ENCODE measurements at regions not wholly inside any gene's neighbourhood (a gene's known extent, or its start where the extent isn't known, plus 50 kb on each side); places are given as distances from the start of the nearest gene placed in this dataset.

DNA sequence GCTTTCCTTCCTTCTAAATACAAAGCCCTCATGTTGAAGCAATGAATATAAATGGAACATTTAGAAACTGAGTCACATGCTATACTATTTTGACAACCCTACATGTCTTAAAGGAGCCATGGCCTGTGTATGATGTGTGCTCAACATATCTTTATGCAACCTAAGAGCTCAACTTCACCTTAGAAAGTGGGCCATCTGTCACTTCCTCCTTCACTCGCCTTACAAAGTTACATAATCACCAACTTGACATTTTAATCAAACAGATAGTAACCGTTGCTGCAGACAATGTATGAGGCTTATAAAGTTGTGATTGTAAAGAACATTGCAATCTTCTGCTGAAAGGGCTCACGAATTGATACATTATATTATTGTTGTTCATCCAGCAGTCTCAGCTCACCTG, 163.6 kb downstream of the SERPINI1 start:
- H3K36me3 ChIP-seq (ENCODE audit: control insufficient read depth in 2 of 2, extremely low read depth in 1 of 2, insufficient read depth in 2 of 2, low read length in 2 of 2), result no peaks in the 10 kb centered on the region
- DNase-seq (ENCODE audit: low read depth, low spot score) (no peak), FAIRE-seq (no peak)
- H3K4me3 ChIP-seq (replicated peaks in 1 of 3; ENCODE audit: insufficient read depth in 1 of 3, low read depth in 1 of 3, low read length in 3 of 3), result no peak overlapping the region
- TF ChIP-seq, protein P1, sequence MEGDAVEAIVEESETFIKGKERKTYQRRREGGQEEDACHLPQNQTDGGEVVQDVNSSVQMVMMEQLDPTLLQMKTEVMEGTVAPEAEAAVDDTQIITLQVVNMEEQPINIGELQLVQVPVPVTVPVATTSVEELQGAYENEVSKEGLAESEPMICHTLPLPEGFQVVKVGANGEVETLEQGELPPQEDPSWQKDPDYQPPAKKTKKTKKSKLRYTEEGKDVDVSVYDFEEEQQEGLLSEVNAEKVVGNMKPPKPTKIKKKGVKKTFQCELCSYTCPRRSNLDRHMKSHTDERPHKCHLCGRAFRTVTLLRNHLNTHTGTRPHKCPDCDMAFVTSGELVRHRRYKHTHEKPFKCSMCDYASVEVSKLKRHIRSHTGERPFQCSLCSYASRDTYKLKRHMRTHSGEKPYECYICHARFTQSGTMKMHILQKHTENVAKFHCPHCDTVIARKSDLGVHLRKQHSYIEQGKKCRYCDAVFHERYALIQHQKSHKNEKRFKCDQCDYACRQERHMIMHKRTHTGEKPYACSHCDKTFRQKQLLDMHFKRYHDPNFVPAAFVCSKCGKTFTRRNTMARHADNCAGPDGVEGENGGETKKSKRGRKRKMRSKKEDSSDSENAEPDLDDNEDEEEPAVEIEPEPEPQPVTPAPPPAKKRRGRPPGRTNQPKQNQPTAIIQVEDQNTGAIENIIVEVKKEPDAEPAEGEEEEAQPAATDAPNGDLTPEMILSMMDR (IDR thresholded peaks at IDR 0.05; ENCODE audit: extremely low read depth in 1 of 2, insufficient read depth in 1 of 2, low read depth in 1 of 2, low read length in 2 of 2), result no peak
- no peak for TF ChIP-seq POLR2A (IDR thresholded peaks at IDR 0.05; ENCODE audit: low read depth, low read length)
- intact Hi-C loops (cut with micrococcal nuclease), result no loop called here
- ChIA-PET POLR2A (no interaction called here), CTCF (interaction anchor here (0.8 to 1.2 kb wide), 2 partner anchors 13 to 17 kb away, joined by 3 to 4 read pairs; no protein-coding TSS in a partner anchor)
- no peaks in the 10 kb centered on the region for H3K9me3 ChIP-seq (replicated peaks; ENCODE audit: control insufficient read depth, insufficient read depth, low read length)
- no peaks in the 10 kb centered on the region for H3K79me2 ChIP-seq (ENCODE audit: control insufficient read depth, insufficient read depth, low read length)
- no peaks in the 10 kb centered on the region for H3K9me1 ChIP-seq (replicated peaks; ENCODE audit: control insufficient read depth, extremely low read depth, insufficient read depth, low read length)
- no peaks in the 10 kb centered on the region for H3K27me3 ChIP-seq (ENCODE audit: control insufficient read depth in 2 of 2, insufficient read depth in 2 of 2, low read length in 2 of 2)
- H3K27ac ChIP-seq (ENCODE audit: insufficient read depth, low read depth, low read length), result no peak overlapping the region
- H2AFZ ChIP-seq (ENCODE audit: low read depth, low read length), result no peak overlapping the region
- BruUV-seq (replicated peaks), result no TSS peak
- no peak overlapping the region for H3K4me2 ChIP-seq (ENCODE audit: insufficient read depth, low read length)
- H4K20me1 ChIP-seq (replicated peaks; ENCODE audit: control insufficient read depth, extremely low read depth, insufficient read depth, low read length), result no peaks in the 10 kb centered on the region
- no peaks in the 10 kb centered on the region for H3K4me1 ChIP-seq (ENCODE audit: control insufficient read depth, extremely low read depth, insufficient read depth, low read length)
- no peak overlapping the region for H3K9ac ChIP-seq (replicated peaks; ENCODE audit: extremely low read depth, insufficient read depth, low read length)
- dilution Hi-C loops (cut with MboI; ENCODE audit: extremely low pct_ligation_motif_present, low sequenced_read_pairs), result no loop called here

DNA sequence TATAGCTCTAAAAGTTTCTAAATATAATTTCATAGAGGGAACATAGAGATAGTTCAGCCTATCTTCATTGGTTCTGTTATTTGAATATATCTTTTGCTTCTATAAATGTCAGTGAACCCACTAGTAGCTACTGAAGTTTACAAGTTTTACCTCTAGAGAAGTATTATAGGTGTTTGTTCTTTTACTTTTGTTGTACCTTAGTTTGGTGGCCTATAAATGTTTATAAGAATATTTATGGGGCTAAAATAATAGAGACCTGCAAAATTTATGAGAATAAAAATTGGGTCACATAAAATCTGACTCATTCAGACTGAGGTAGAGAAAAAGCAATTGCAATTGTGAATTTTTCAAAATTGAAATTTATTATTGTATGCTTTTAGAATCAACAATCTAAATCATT, 162.6 kb downstream of the SERPINI1 start:
- Histone ChIP-seq H3K36me3 (ENCODE audit: control insufficient read depth in 2 of 2, extremely low read depth in 1 of 2, insufficient read depth in 2 of 2, low read length in 2 of 2) (no peaks in the 10 kb centered on the region), H3K9me3 (replicated peaks; ENCODE audit: control insufficient read depth, insufficient read depth, low read length) (no peaks in the 10 kb centered on the region), H4K20me1 (replicated peaks; ENCODE audit: control insufficient read depth, extremely low read depth, insufficient read depth, low read length) (no peaks in the 10 kb centered on the region), H3K9ac (replicated peaks; ENCODE audit: extremely low read depth, insufficient read depth, low read length) (no peak overlapping the region), H3K27ac (ENCODE audit: insufficient read depth, low read depth, low read length) (no peak overlapping the region), H2AFZ (ENCODE audit: low read depth, low read length) (no peak overlapping the region), H3K27me3 (ENCODE audit: control insufficient read depth in 2 of 2, insufficient read depth in 2 of 2, low read length in 2 of 2) (no peaks in the 10 kb centered on the region), H3K9me1 (replicated peaks; ENCODE audit: control insufficient read depth, extremely low read depth, insufficient read depth, low read length) (no peaks in the 10 kb centered on the region), H3K79me2 (ENCODE audit: control insufficient read depth, insufficient read depth, low read length) (no peaks in the 10 kb centered on the region), H3K4me3 (replicated peaks in 1 of 3; ENCODE audit: insufficient read depth in 1 of 3, low read depth in 1 of 3, low read length in 3 of 3) (no peak overlapping the region), H3K4me2 (ENCODE audit: insufficient read depth, low read length) (no peak overlapping the region), H3K4me1 (ENCODE audit: control insufficient read depth, extremely low read depth, insufficient read depth, low read length) (no peaks in the 10 kb centered on the region)
- CTCF ChIA-PET, result no interaction called here
- FAIRE-seq (no peak), DNase-seq (ENCODE audit: low read depth, low spot score) (no peak)
- dilution Hi-C loops (cut with MboI; ENCODE audit: extremely low pct_ligation_motif_present, low sequenced_read_pairs), result no loop called here
- no peak for TF ChIP-seq POLR2A (IDR thresholded peaks at IDR 0.05; ENCODE audit: low read depth, low read length)
- no peak for TF ChIP-seq GATA2 (IDR thresholded peaks at IDR 0.05; ENCODE audit: insufficient read depth, insufficient read length, low read depth, low read length)
- no TSS peak for BruUV-seq (replicated peaks)
- POLR2A ChIA-PET, result interaction anchor here (0.7 kb wide), 1 partner anchor 129 kb away, joined by 3 read pairs; no protein-coding TSS in a partner anchor
- intact Hi-C loops (cut with micrococcal nuclease), result no loop called here

All from endothelial cell of umbilical vein (primary cell).